Ishikawa (cell line): ENCODE measurements at regions not wholly inside any gene's neighbourhood (a gene's known extent, or its start where the extent isn't known, plus 50 kb on each side); places are given as distances from the start of the nearest gene placed in this dataset.

Experiments
- CEBPB ChIP-seq: IDR thresholded peaks from 2 replicates; pipeline ENCODE4 v1.6.1; 2012
- CREB1 ChIP-seq: IDR thresholded peaks from 2 replicates; pipeline ENCODE4 v1.6.1; 2012; ENCODE audit warnings: low read depth
- EGR1 ChIP-seq: IDR thresholded peaks from 2 replicates; pipeline ENCODE4 v1.6.1; 2012
- EP300 ChIP-seq: IDR thresholded peaks from 2 replicates; pipeline ENCODE4 v1.6.1; 2012; ENCODE audit warnings: borderline replicate concordance
- FOXM1 ChIP-seq: IDR thresholded peaks from 2 replicates; pipeline ENCODE4 v1.6.1; 2012; ENCODE audit warnings: low read depth, borderline replicate concordance
- NFIC ChIP-seq: IDR thresholded peaks from 2 replicates; pipeline ENCODE4 v1.6.1; 2012
- RAD21 ChIP-seq: IDR thresholded peaks from 2 replicates; pipeline ENCODE4 v1.6.1; 2012; ENCODE audit warnings: low read depth
- TAF1 ChIP-seq: IDR thresholded peaks from 2 replicates; pipeline ENCODE4 v1.6.1; 2012; ENCODE audit warnings: low read depth, mild to moderate bottlenecking
- TCF12 ChIP-seq: IDR thresholded peaks from 2 replicates; pipeline ENCODE4 v1.6.1; 2012; ENCODE audit warnings: low read depth
- TEAD4 ChIP-seq: IDR thresholded peaks from 2 replicates; pipeline ENCODE4 v1.6.1; 2012
- YY1 ChIP-seq: IDR thresholded peaks from 2 replicates; pipeline ENCODE4 v1.6.1; 2012; ENCODE audit warnings: low read depth
- ZBTB7A ChIP-seq: IDR thresholded peaks from 2 replicates; pipeline ENCODE4 v1.6.1; 2012; ENCODE audit warnings: low read depth
- TF ChIP-seq, protein P1 (sequence below): IDR thresholded peaks from 2 replicates; pipeline ENCODE4 v1.6.1; 2012
- TF ChIP-seq, protein P2 (sequence below): IDR thresholded peaks from 2 replicates; pipeline ENCODE4 v1.6.1; 2012
- TF ChIP-seq, protein P3 (sequence below): IDR thresholded peaks from 2 replicates; pipeline ENCODE4 v1.6.1; 2012; ENCODE audit warnings: low read depth, mild to moderate bottlenecking

DNA sequence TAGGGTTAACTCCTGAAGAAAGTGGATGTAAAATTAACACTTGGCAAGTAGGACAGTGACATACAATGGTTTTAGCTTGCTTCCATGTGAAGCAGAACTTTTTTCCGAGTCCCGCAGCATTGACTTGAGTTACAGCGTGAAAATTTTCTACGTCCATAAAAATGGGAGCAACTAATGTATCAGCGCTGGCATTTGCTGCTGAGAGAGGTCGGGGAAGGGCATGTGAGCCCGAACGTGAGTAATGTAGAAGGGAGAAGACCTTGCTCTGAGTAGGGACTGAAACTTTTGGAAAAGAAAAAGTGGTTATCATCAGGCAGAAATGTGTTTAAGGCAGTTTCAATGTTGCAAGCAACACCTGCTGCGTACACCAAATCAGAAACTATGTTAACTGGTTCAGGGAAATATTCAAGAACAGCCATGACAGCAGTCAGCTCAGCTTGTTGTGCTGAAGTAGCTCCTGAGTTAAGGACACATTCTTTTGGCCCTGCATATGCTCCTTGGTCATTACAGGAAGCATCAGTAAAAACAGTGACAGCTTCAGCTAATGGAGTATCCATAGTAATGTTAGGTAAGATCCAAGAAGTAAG is 70.9 kb upstream of the ARL4D start:
- TF ChIP-seq RAD21: no peak
- TF ChIP-seq TAF1: no peak
- TF ChIP-seq TCF12: no peak
- TF ChIP-seq CEBPB: no peak
- no peak for TF ChIP-seq EGR1
- TF ChIP-seq, protein P1, sequence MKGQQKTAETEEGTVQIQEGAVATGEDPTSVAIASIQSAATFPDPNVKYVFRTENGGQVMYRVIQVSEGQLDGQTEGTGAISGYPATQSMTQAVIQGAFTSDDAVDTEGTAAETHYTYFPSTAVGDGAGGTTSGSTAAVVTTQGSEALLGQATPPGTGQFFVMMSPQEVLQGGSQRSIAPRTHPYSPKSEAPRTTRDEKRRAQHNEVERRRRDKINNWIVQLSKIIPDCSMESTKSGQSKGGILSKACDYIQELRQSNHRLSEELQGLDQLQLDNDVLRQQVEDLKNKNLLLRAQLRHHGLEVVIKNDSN: no peak
- no peak for TF ChIP-seq NFIC
- TF ChIP-seq, protein P2, sequence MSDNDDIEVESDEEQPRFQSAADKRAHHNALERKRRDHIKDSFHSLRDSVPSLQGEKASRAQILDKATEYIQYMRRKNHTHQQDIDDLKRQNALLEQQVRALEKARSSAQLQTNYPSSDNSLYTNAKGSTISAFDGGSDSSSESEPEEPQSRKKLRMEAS: no peak
- no peak for TF ChIP-seq TEAD4
- TF ChIP-seq EP300: no peak
- TF ChIP-seq ZBTB7A: no peak
- no peak for TF ChIP-seq FOXM1
- TF ChIP-seq YY1: no peak
- no peak for TF ChIP-seq CREB1

- TF ChIP-seq TAF1: no peak
- TF ChIP-seq EP300: no peak
- TF ChIP-seq, protein P2: no peak
- TF ChIP-seq TEAD4: no peak
- TF ChIP-seq, protein P1: no peak
- no peak for TF ChIP-seq EGR1
- TF ChIP-seq TCF12: no peak
Measured at GRCh38 chr17:43327421-43327820, 71.4 kb upstream of the ARL4D start.

- TF ChIP-seq YY1 (no peak), EGR1 (no peak), TCF12 (no peak), CEBPB (no peak), TAF1 (no peak)
- TF ChIP-seq, protein P3, sequence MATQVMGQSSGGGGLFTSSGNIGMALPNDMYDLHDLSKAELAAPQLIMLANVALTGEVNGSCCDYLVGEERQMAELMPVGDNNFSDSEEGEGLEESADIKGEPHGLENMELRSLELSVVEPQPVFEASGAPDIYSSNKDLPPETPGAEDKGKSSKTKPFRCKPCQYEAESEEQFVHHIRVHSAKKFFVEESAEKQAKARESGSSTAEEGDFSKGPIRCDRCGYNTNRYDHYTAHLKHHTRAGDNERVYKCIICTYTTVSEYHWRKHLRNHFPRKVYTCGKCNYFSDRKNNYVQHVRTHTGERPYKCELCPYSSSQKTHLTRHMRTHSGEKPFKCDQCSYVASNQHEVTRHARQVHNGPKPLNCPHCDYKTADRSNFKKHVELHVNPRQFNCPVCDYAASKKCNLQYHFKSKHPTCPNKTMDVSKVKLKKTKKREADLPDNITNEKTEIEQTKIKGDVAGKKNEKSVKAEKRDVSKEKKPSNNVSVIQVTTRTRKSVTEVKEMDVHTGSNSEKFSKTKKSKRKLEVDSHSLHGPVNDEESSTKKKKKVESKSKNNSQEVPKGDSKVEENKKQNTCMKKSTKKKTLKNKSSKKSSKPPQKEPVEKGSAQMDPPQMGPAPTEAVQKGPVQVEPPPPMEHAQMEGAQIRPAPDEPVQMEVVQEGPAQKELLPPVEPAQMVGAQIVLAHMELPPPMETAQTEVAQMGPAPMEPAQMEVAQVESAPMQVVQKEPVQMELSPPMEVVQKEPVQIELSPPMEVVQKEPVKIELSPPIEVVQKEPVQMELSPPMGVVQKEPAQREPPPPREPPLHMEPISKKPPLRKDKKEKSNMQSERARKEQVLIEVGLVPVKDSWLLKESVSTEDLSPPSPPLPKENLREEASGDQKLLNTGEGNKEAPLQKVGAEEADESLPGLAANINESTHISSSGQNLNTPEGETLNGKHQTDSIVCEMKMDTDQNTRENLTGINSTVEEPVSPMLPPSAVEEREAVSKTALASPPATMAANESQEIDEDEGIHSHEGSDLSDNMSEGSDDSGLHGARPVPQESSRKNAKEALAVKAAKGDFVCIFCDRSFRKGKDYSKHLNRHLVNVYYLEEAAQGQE: no peak
- TF ChIP-seq, protein P1: no peak
- TF ChIP-seq, protein P2: no peak
Measured at GRCh38 chr17:43326490-43327275, 72.1 kb upstream of the ARL4D start.

GRCh38 chr17:43324205-43324893 is 74.4 kb upstream of the ARL4D start:
- no peak for TF ChIP-seq TEAD4

DNA sequence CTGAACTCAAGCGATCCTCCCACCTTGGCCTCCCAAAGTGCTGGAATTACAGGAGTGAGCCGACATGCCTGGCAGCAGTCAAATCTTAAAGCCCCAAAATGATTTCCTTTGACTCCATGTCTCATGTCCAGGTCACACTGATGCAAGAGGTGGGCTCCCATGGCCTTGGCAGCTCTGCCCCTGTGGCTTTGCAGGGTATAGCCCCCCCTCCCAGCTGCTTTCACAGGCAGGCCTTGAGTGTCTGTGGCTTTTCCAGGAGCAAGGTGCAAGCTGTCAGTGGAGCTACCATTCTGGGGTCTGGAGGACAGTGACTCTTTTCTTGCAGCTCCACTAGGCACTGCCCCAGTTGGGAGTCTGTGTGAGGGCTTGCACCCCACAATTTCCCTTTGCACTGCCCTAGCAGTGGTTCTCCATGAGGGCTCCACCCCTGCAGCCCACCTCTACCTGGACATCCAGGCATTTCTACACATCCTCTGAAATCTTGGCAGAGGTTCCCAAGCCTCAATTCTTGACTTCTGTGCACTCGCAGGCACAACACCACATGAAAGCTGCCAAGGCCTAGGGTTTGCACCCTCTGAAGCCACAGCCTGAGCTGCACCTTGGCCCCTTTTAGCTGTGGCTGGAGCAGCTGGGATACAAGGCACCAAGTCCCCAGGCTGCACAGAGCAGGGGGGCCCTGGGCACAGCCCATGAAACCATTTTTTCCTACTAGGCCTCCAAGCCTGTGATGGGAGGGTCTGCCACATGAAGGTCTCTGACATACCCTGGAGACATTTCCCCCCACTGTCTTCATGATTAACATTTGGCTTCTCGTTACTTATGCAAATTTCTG is 79.3 kb upstream of the ARL4D start:
- TF ChIP-seq EGR1 (no peak), TAF1 (no peak), TEAD4 (no peak), YY1 (no peak), TCF12 (no peak)
- TF ChIP-seq, protein P2: no peak
- TF ChIP-seq, protein P1: no peak
